ENCODE measurements at regions not wholly inside any gene's neighbourhood (a gene's known extent, or its start where the extent isn't known, plus 50 kb on each side); places are given as distances from the start of the nearest gene placed in this dataset.

DNA sequence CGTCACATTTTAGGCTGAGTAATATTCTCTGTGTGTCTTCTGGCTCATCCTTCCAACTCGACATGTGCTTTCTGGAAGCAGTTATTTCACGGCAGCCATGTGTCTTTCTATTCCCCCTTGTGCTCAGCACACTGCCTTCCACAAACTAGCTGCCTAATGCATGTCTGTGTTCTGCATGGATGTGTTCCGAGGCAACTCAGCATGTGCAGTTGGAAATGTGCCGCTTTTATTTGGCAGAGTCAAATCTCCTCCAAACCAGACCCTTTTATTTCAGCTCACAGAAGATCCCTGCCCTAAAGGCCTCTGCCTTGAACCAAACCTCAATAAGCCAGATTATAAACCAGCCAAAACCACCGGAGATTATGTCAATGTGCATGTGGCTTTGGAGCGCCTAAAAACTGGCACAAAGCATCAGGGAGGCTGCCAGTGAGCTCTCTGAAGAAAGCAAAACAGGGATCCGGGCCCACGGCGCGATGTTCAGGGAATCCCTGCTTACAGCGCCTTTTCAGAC is 360.2 kb downstream of the DEPDC1B start:
- no peaks in the 10 kb centered on the region for H3K4me1 Mint-ChIP-seq
- no peak overlapping the region for H3K27ac Mint-ChIP-seq
- POLR2A ChIA-PET = no interaction called here
- H3K36me3 Mint-ChIP-seq (ENCODE audit: low read depth) = no peaks in the 10 kb centered on the region
- no peak overlapping the region for H3K4me3 Mint-ChIP-seq
- no peaks in the 10 kb centered on the region for H3K27me3 Mint-ChIP-seq
- no peaks in the 10 kb centered on the region for H3K9me3 Mint-ChIP-seq
- CTCF ChIA-PET = interaction anchor here (0.6 kb wide), 1 partner anchor 923 kb away, joined by 7 read pairs; no protein-coding TSS in a partner anchor
- no peak for DNase-seq

DNA sequence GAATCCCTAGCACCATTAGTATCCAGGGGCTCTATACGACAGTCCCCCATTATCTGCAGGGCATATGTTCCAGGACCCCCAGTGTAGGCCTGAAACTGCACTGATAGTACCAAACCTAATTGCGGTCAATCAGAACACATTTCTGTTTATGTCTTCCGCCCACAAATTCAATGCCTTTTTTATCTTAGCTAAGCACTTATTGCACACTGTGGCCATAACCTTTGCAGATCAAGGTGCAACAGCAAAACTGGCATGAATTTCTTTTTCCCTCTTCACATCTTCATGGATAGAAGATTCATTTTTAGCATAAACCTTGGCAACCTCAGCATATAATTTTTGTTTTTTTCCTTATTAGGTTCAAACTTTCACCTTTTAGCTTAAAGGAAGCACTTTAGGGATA is 361.1 kb downstream of the DEPDC1B start:
- Mint-ChIP-seq H3K27ac (no peak overlapping the region), H3K4me1 (no peaks in the 10 kb centered on the region), H3K4me3 (no peak overlapping the region), H3K27me3 (no peaks in the 10 kb centered on the region), H3K9me3 (no peaks in the 10 kb centered on the region), H3K36me3 (ENCODE audit: low read depth) (no peaks in the 10 kb centered on the region)
- ChIA-PET POLR2A (no interaction called here), CTCF (no interaction called here)
- no peak for DNase-seq

DNA sequence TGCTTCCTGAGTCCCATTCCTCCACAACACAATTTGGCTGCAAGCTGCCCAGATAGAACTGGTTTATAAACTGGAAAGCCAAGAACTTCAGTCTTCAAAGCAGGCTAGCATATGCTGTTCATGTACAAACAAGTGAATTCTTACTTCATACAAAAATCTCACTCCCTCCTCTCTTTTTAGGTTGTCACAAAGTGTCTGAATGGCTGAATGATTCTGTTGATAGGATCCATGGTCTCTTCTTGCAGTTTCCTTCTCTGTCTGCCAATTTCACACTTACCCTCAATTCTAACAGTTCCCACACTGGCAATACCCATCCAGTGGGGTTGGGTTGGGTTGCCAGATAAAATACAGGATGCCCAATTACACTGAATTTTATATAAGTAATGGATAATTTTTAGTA is 363.5 kb downstream of the DEPDC1B start:
- H3K4me3 Mint-ChIP-seq = no peak overlapping the region
- no peaks in the 10 kb centered on the region for H3K27me3 Mint-ChIP-seq
- POLR2A ChIA-PET = no interaction called here
- no peak overlapping the region for H3K27ac Mint-ChIP-seq
- no peaks in the 10 kb centered on the region for H3K4me1 Mint-ChIP-seq
- H3K9me3 Mint-ChIP-seq = no peaks in the 10 kb centered on the region
- no peaks in the 10 kb centered on the region for H3K36me3 Mint-ChIP-seq (ENCODE audit: low read depth)
- CTCF ChIA-PET = no interaction called here
- DNase-seq = no peak

DNA sequence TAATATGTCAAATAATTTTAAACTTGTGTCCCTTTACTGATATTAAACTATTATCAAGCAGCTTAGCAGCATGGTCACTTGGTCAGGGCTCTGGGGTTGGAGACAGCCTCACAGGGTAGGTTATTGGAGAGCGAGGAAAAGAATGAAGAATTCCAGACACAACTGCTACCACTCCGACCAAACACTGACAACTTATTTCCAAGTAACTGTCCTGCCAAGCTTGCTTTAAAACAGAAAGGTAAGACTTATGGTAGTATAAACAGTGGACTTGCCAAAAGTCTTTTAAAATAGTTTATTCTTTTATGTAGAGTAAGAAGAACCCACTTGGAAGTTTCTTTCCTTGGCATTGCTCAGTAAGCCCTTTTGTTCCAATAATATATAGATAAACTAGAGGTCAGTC is 364.1 kb downstream of the DEPDC1B start:
- Mint-ChIP-seq H3K9me3 (no peaks in the 10 kb centered on the region), H3K27me3 (no peaks in the 10 kb centered on the region), H3K36me3 (ENCODE audit: low read depth) (no peaks in the 10 kb centered on the region), H3K4me1 (no peaks in the 10 kb centered on the region), H3K27ac (no peak overlapping the region), H3K4me3 (no peak overlapping the region)
- ChIA-PET POLR2A (no interaction called here), CTCF (no interaction called here)
- DNase-seq = no peak

DNA sequence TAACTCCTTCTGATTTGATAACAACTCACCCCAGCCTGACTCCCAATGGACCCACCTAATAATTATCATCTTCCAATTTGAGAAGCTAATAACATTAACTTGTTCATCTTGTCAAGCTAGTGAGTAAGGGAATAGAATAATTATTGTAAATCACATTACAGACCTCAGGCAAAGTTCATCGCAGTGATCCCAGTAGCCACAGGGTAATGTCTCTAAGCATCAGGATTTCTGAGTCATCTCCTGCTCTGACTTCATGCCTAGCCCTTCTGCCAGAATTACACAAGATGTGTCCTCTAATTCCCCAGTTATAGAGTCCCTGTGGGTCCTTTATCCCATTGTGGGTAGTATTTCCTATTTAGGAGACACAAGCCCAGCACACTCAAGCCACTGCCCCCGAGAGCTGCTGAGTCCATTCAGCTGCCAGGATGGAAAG is 365.7 kb downstream of the DEPDC1B start:
- ChIA-PET POLR2A (interaction anchor here (0.5 kb wide), 1 partner anchor 957 kb away, joined by 3 read pairs; no protein-coding TSS in a partner anchor), CTCF (no interaction called here)
- DNase-seq = no peak
- Mint-ChIP-seq H3K4me1 (no peaks in the 10 kb centered on the region), H3K27me3 (no peaks in the 10 kb centered on the region), H3K9me3 (no peaks in the 10 kb centered on the region), H3K27ac (no peak overlapping the region), H3K4me3 (no peak overlapping the region), H3K36me3 (ENCODE audit: low read depth) (no peaks in the 10 kb centered on the region)

DNA sequence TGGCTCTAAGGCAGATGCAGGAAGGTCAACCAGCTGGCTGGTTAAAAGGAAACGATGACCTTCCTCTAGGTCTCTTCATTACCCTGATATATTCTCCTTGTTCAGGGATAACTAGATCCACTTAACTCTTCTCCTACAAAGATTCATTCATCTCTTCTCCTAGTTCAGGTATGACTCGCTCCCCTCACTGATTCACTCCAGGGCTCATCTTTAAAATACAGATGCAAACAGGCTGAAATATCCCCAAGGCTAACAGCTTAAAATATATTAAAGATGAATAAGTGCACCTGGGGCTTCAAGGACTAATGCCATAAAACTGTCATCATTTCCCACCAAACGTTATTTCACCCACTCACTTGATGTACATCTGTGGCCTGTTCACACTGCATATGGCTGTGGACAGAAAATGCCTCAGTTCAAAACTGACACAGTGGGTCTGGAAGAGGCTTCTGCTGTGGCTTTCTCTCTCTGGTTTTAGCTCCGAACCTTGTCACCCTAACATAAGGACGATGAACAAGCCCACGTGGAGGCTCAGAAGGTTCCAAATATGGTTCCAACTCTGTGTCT is 366.9 kb downstream of the DEPDC1B start:
- no peak overlapping the region for H3K27ac Mint-ChIP-seq
- ChIA-PET CTCF (no interaction called here), POLR2A (no interaction called here)
- H3K4me3 Mint-ChIP-seq = no peak overlapping the region
- DNase-seq = no peak
- no peaks in the 10 kb centered on the region for H3K36me3 Mint-ChIP-seq (ENCODE audit: low read depth)
- H3K9me3 Mint-ChIP-seq = peaks cover 2% of the 10 kb centered on the region
- H3K4me1 Mint-ChIP-seq = no peaks in the 10 kb centered on the region
- H3K27me3 Mint-ChIP-seq = no peaks in the 10 kb centered on the region

DNA sequence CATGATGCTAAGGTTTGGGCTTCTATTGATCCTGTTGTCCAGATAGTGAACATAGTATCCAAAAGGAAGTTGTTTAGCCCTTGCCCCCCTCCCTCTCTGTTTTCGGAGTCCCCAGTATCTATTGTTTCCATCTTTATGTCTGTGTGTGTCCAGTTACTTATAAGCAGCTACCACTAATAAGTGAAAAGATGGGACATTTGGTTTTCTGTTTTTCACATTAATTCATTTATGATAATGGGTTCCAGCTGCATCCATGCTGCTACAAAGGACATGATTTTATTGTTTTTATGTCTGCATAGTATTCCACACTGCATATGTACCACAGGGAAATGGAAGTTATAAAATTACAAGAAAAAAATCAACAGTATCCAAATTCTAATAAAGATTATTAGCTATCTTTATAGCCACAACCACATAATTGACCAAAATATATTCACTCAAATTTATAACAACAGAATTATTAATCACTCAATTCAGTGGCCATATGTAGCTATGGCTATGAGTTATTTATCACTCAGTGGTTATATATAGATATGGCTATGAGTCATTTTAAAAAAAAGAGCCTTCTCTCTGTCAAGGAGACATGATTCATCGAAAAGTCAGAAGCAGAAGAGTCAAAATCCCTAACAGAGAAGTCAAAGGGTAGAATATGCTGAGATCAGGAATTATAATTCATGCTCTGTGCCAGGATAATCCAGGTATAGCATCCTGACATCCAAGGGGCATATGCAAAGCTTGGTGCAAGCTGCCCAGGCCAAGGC is 367.5 kb downstream of the DEPDC1B start:
- ChIA-PET CTCF (no interaction called here), POLR2A (no interaction called here)
- H3K36me3 Mint-ChIP-seq (ENCODE audit: low read depth) = no peaks in the 10 kb centered on the region
- no peak overlapping the region for H3K4me3 Mint-ChIP-seq
- no peak for DNase-seq
- no peak overlapping the region for H3K27ac Mint-ChIP-seq
- peaks cover 2% of the 10 kb centered on the region for H3K9me3 Mint-ChIP-seq
- no peaks in the 10 kb centered on the region for H3K4me1 Mint-ChIP-seq
- no peaks in the 10 kb centered on the region for H3K27me3 Mint-ChIP-seq

DNA sequence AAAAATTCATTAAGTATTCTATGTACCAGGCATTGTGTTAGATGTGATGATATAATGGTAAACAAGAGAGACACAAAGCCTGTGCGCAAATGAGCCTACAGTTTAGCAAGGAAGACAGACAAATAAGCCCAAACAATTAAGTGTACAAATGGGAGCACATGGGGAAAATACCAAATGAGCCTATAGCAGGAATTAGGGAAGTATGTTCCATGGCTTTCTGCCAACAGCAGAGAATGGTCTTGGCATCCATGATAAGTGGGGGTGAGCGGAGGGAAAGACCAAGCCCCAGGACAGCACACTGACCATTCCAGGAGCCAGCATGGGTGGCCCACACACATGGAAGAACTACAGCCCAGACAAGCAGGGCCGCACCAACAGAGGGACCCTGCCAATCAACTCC is 369.7 kb downstream of the DEPDC1B start:
- Mint-ChIP-seq H3K27ac (no peak overlapping the region), H3K9me3 (peaks cover 2% of the 10 kb centered on the region), H3K4me1 (no peaks in the 10 kb centered on the region), H3K36me3 (ENCODE audit: low read depth) (no peaks in the 10 kb centered on the region), H3K27me3 (no peaks in the 10 kb centered on the region), H3K4me3 (no peak overlapping the region)
- DNase-seq = no peak
- ChIA-PET CTCF (no interaction called here), POLR2A (no interaction called here)

DNA sequence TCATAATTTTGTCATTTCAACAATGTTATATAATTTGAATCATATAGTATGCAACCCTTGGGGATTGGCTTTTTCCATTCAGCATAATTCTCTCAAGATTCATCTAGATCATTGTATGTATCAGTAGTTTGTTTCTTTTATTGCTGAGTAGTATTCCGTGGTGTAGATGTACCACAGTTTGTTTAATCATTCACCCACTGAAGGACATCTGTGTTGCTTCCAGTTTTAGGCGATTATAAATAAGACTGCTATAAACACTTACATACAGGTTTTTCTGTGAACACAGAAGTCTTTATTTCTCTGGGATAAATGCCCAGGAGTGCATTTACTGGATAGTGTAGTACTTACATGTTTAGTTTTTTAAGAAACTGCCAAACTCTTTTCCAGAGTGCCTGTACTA is 374.1 kb downstream of the DEPDC1B start:
- no peak overlapping the region for H3K27ac Mint-ChIP-seq
- H3K27me3 Mint-ChIP-seq = no peaks in the 10 kb centered on the region
- no peak overlapping the region for H3K4me3 Mint-ChIP-seq
- POLR2A ChIA-PET = no interaction called here
- CTCF ChIA-PET = no interaction called here
- DNase-seq = no peak
- H3K9me3 Mint-ChIP-seq = peaks cover 9% of the 10 kb centered on the region
- H3K4me1 Mint-ChIP-seq = no peaks in the 10 kb centered on the region
- H3K36me3 Mint-ChIP-seq (ENCODE audit: low read depth) = no peaks in the 10 kb centered on the region

DNA sequence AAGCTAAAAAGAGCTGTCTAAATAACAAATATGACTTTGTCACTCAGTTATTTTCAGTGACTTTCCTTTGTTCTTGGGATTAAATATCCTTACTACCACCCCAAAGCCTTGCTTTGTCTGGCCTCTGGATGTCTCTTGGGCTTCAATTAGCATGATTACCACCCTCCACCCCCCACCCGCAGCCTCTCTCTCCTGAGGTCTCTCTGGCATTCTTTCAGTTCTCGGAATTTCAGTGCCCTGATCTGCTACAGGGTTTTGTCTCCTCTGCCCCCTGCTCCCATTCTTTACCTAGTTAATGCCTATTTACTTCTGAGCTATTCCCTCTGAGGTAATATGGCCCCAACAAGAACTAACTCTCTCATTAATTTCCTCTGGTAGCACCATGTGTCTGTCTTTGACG is 376.4 kb downstream of the DEPDC1B start:
- no peaks in the 10 kb centered on the region for H3K27me3 Mint-ChIP-seq
- H3K9me3 Mint-ChIP-seq = peaks cover 7% of the 10 kb centered on the region
- no peak overlapping the region for H3K27ac Mint-ChIP-seq
- no peak overlapping the region for H3K4me3 Mint-ChIP-seq
- no peaks in the 10 kb centered on the region for H3K4me1 Mint-ChIP-seq
- no peaks in the 10 kb centered on the region for H3K36me3 Mint-ChIP-seq (ENCODE audit: low read depth)
- CTCF ChIA-PET = no interaction called here
- DNase-seq = no peak
- POLR2A ChIA-PET = no interaction called here

DNA sequence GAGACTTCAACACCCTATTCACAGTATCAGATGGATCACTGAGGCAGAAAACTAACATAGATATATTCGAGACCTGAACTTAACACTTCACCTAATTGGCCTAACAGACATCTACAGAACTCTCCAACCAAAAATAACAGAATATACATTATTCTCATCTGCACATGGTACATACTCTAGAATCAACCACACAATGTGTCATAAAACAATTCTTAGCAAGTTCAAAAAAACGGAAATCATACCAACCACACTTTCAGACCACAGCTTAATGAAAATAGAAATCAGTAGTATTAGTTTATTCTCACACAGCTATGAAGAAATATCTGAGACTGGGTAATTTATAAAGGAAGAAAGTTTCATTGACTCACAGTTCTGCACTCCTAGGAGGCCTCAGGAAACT is 387.9 kb downstream of the DEPDC1B start:
- DNase-seq = no peak
- CTCF ChIA-PET = no interaction called here
- Mint-ChIP-seq H3K4me1 (no peaks in the 10 kb centered on the region), H3K4me3 (no peak overlapping the region), H3K9me3 (no peaks in the 10 kb centered on the region), H3K27ac (no peak overlapping the region), H3K36me3 (ENCODE audit: low read depth) (no peaks in the 10 kb centered on the region), H3K27me3 (no peaks in the 10 kb centered on the region)
- POLR2A ChIA-PET = no interaction called here

DNA sequence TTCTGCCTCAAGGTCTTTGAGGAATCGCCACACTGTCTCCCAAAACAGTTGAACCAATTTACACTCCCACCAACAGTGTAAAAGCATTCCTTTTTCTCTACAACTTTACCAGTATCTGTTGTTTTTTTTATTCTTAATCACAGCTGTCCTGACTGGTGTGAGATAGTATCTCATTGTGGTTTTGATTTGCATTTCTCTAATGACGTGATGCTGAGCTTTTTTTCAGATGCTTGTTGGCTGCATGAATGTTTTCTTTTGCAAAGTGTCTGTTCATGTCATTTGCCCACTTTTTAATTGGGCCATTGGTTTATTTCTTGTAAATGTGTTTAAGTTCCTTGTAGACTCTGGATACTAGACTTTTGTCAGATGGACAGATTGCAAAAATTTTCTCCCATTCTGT is 400.0 kb downstream of the DEPDC1B start:
- Mint-ChIP-seq H3K9me3 (no peaks in the 10 kb centered on the region), H3K4me1 (no peaks in the 10 kb centered on the region), H3K4me3 (no peak overlapping the region), H3K27ac (no peak overlapping the region), H3K27me3 (no peaks in the 10 kb centered on the region), H3K36me3 (ENCODE audit: low read depth) (no peaks in the 10 kb centered on the region)
- no peak for DNase-seq
- CTCF ChIA-PET = interaction anchor here (0.7 kb wide), 1 partner anchor 27 kb away, joined by 3 read pairs; no protein-coding TSS in a partner anchor
- POLR2A ChIA-PET = no interaction called here

DNA sequence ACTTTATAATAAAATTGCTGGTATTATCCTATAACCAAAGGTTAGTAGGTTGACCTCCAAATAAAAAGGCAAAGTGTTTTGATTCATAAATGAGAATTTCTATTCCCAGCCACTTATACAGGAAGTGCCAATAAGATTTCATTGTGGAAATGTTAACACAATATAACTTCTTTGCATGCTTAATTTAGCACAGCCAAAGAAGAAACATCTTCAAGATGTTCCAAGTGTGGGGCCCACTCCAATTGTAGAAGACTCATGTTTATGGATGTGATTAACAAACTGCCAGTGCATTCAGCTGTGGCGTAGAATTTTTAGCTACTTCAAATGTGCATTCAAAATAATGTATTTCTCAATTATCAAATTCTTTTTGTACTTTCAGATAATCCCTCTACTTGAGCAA is 402.3 kb downstream of the DEPDC1B start:
- CTCF ChIA-PET = no interaction called here
- Mint-ChIP-seq H3K27me3 (no peaks in the 10 kb centered on the region), H3K4me3 (no peak overlapping the region), H3K36me3 (ENCODE audit: low read depth) (no peaks in the 10 kb centered on the region), H3K4me1 (no peaks in the 10 kb centered on the region), H3K27ac (no peak overlapping the region), H3K9me3 (no peaks in the 10 kb centered on the region)
- no peak for DNase-seq
- POLR2A ChIA-PET = no interaction called here

DNA sequence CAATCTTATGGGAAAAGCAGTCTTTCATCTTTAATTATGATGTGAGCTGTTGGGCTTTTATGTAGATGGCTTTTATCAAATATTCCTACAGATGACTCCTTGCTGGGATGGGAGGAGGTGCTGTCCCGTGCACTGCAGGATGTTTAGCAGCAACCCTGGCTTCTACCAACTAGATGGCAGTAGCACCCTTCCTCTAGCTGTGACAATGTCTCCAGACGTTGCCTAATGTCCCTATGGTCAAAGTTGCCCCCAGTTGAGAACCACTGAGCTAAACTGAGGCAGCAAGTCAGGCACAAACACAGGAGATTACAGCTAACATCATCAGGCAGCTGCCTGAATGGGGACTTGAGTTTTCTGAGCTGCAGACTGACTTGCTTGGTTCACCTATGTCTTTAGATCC is 401.9 kb upstream of the PDE4D start:
- no peaks in the 10 kb centered on the region for H3K36me3 Mint-ChIP-seq (ENCODE audit: low read depth)
- no peaks in the 10 kb centered on the region for H3K4me1 Mint-ChIP-seq
- ChIA-PET CTCF (no interaction called here), POLR2A (no interaction called here)
- no peak overlapping the region for H3K27ac Mint-ChIP-seq
- no peaks in the 10 kb centered on the region for H3K9me3 Mint-ChIP-seq
- DNase-seq = no peak
- H3K4me3 Mint-ChIP-seq = no peak overlapping the region
- H3K27me3 Mint-ChIP-seq = no peaks in the 10 kb centered on the region

Measured in activated CD4-positive, alpha-beta T cell treated with anti-CD3 and anti-CD28 coated beads, Interleukin-2, amount 10 ng/mL, durations not matched to agents 7 days and 5 days (primary cell).